Fibroblast of villous mesenchyme (primary cell): ENCODE measurements at regions not wholly inside any gene's neighbourhood (a gene's known extent, or its start where the extent isn't known, plus 50 kb on each side); places are given as distances from the start of the nearest gene placed in this dataset.

ENCODE experiments used
- DNase-seq: peaks from one replicate; pipeline ENCODE4 v3.0.0-alpha.2; 2010; ENCODE audit warnings: low read depth
- H3K4me3 ChIP-seq: 2 replicates; pipeline ENCODE4 v1.5.1; 2011; ENCODE audit warnings: low read depth, mild to moderate bottlenecking, low read length
- CTCF ChIP-seq: IDR thresholded peaks from 2 replicates; pipeline ENCODE4 v1.5.1; 2012; ENCODE audit warnings: low read depth, mild to moderate bottlenecking, low read length; ENCODE audit not compliant: insufficient read depth

- no peak overlapping the region for H3K4me3 ChIP-seq
- no peak for DNase-seq
- no peak for TF ChIP-seq CTCF
Measured at GRCh38 chr7:131221061-131221460, 106.6 kb upstream of the MKLN1 start.

GRCh38 chr7:131222171-131222570 lies 105.5 kb upstream of the MKLN1 start:
- no peak overlapping the region for H3K4me3 ChIP-seq
- no peak for DNase-seq
- TF ChIP-seq CTCF, result no peak

GRCh38 chr7:131223151-131223550 lies 104.5 kb upstream of the MKLN1 start:
- H3K4me3 ChIP-seq, result no peak overlapping the region
- DNase-seq, result no peak
- TF ChIP-seq CTCF, result no peak

- no peak overlapping the region for H3K4me3 ChIP-seq
- no peak for TF ChIP-seq CTCF
- no peak for DNase-seq
Measured at GRCh38 chr7:131224996-131225395, 102.7 kb upstream of the MKLN1 start.

GRCh38 chr7:131225619-131226513 lies 101.8 kb upstream of the MKLN1 start:
- H3K4me3 ChIP-seq, result no peak overlapping the region
- peak; percentile 89 for DNase-seq
- TF ChIP-seq CTCF, result no peak

GRCh38 chr7:131226514-131226865 lies 101.2 kb upstream of the MKLN1 start:
- no peak overlapping the region for H3K4me3 ChIP-seq
- no peak for TF ChIP-seq CTCF
- DNase-seq, result no peak
